ENCODE measurements at regions not wholly inside any gene's neighbourhood (a gene's known extent, or its start where the extent isn't known, plus 50 kb on each side); places are given as distances from the start of the nearest gene placed in this dataset.

DNA sequence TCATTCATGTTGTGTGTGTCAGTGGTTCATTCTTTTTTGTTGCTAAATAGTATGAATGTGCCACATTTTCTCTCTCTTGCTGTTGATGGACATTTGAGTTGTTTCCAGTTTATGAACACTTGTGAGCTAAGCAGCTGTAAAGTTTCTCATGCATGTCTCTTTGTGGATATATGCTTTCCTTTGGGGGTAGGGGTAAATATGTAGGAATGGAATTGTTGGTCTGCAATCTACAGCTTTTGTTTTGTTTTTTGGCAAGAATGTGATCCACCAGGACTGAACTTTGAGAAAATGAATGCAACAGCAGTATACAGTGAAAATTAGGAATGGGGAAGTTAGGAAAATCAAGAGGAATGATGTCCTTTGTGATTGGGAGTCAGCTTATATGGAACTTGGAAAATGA, 226.3 kb downstream of the CDCA7 start:
- TF ChIP-seq CTCF (IDR thresholded peaks at IDR 0.05) (no peak), POLR2AphosphoS5 (IDR thresholded peaks at IDR 0.05) (no peak)

All from stomach (tissue), 4 donors.